ENCODE measurements at regions not wholly inside any gene's neighbourhood (a gene's known extent, or its start where the extent isn't known, plus 50 kb on each side); places are given as distances from the start of the nearest gene placed in this dataset.
"Not testable (repeated sequence)": the region's sequence is repeated elsewhere in the genome, so short reads cannot be mapped to it uniquely, and the experiment has no call there.

- DNase-seq (ENCODE audit: low spot score) (no peak), FAIRE-seq (no peak)
Measured at GRCh38 chr2:16073921-16074425, 133.6 kb downstream of the MYCN start.

- FAIRE-seq (no peak), DNase-seq (ENCODE audit: low spot score) (no peak)
Measured at GRCh38 chr2:16073471-16073870, 133.1 kb downstream of the MYCN start.

- FAIRE-seq (no peak), DNase-seq (ENCODE audit: low spot score) (no peak)
Measured at GRCh38 chr2:16072638-16073290, 132.4 kb downstream of the MYCN start.

GRCh38 chr2:16071865-16072637 lies 131.7 kb downstream of the MYCN start:
- FAIRE-seq, result no peak
- no peak for DNase-seq (ENCODE audit: low spot score)

GRCh38 chr2:16071039-16071864 lies 130.9 kb downstream of the MYCN start:
- FAIRE-seq (no peak), DNase-seq (ENCODE audit: low spot score) (no peak)

GRCh38 chr2:16070648-16070971 lies 130.3 kb downstream of the MYCN start:
- DNase-seq (ENCODE audit: low spot score) (no peak), FAIRE-seq (no peak)

- DNase-seq (ENCODE audit: low spot score), result no peak
- no peak for FAIRE-seq
Measured at GRCh38 chr2:16069933-16070647, 129.7 kb downstream of the MYCN start.

- FAIRE-seq (no peak), DNase-seq (ENCODE audit: low spot score) (no peak)
Measured at GRCh38 chr2:16069663-16069932, 129.2 kb downstream of the MYCN start.

GRCh38 chr2:16068552-16068940 lies 128.2 kb downstream of the MYCN start:
- DNase-seq (ENCODE audit: low spot score) (no peak), FAIRE-seq (no peak)

- FAIRE-seq, result no peak
- no peak for DNase-seq (ENCODE audit: low spot score)
Measured at GRCh38 chr2:16067866-16068551, 127.7 kb downstream of the MYCN start.

- DNase-seq (ENCODE audit: low spot score), result no peak
Measured at GRCh38 chr2:16067444-16067843, 127.1 kb downstream of the MYCN start.

GRCh38 chr2:16067037-16067406 lies 126.7 kb downstream of the MYCN start:
- FAIRE-seq, result no peak
- no peak for DNase-seq (ENCODE audit: low spot score)

More at GRCh38 chr2:16067444-16067843, 127.1 kb downstream of the MYCN start:
- FAIRE-seq, result no peak

GRCh38 chr2:16066261-16067036 lies 126.1 kb downstream of the MYCN start:
- no peak for DNase-seq (ENCODE audit: low spot score)
- no peak for FAIRE-seq

GRCh38 chr2:16065272-16066069 lies 125.1 kb downstream of the MYCN start:
- not testable (repeated sequence) for FAIRE-seq

GRCh38 chr2:16064745-16065144 lies 124.4 kb downstream of the MYCN start:
- no peak for DNase-seq (ENCODE audit: low spot score)
- FAIRE-seq, result no peak

More at GRCh38 chr2:16065272-16066069, 125.1 kb downstream of the MYCN start:
- DNase-seq (ENCODE audit: low spot score), result not testable (repeated sequence)

GRCh38 chr2:16063955-16064633 lies 123.7 kb downstream of the MYCN start:
- FAIRE-seq (no peak), DNase-seq (ENCODE audit: low spot score) (no peak)

- no peak for DNase-seq (ENCODE audit: low spot score)
- no peak for FAIRE-seq
Measured at GRCh38 chr2:16063251-16063850, 123.0 kb downstream of the MYCN start.

GRCh38 chr2:16062471-16063250 lies 122.3 kb downstream of the MYCN start:
- DNase-seq (ENCODE audit: low spot score) (no peak), FAIRE-seq (no peak)
